ENCODE measurements at regions not wholly inside any gene's neighbourhood (a gene's known extent, or its start where the extent isn't known, plus 50 kb on each side); places are given as distances from the start of the nearest gene placed in this dataset.

GRCh38 chr7:83702446-83702845 lies 53.5 kb upstream of the SEMA3E start:
- no peak for TF ChIP-seq CTCF (IDR thresholded peaks at IDR 0.05)
- no peak for TF ChIP-seq POLR2A (IDR thresholded peaks at IDR 0.05)
- TF ChIP-seq POLR2AphosphoS5 (IDR thresholded peaks at IDR 0.05): no peak
- no peak for TF ChIP-seq EP300 (IDR thresholded peaks at IDR 0.05)

Data from stomach (tissue), 4 donors.